OCI-LY1 (cell line): ENCODE measurements at regions not wholly inside any gene's neighbourhood (a gene's known extent, or its start where the extent isn't known, plus 50 kb on each side); places are given as distances from the start of the nearest gene placed in this dataset.

Experiments
- H2AFZ ChIP-seq: fragments of 200-600 bp; sonication (generic), shearing (Covaris generic); 2 replicates; pipeline ENCODE4 v1.6.0; 2014; ENCODE audit warnings: antibody characterized with exemption, mild to moderate bottlenecking, low read length
- H3F3A ChIP-seq: fragments of 200-600 bp; sonication (generic), shearing (Covaris generic); 2 replicates; pipeline ENCODE4 v1.6.0; 2014; ENCODE audit warnings: mild to moderate bottlenecking, antibody characterized with exemption, low read length, moderate library complexity; ENCODE audit not compliant: insufficient read depth
- H3K27ac ChIP-seq: fragments of 200-600 bp; sonication (generic); 2 replicates; pipeline ENCODE4 v1.5.1; 2014; ENCODE audit warnings: low read length, mixed run types, mild to moderate bottlenecking, low read depth; ENCODE audit not compliant: poor library complexity, severe bottlenecking
- H3K27me3 ChIP-seq: fragments of 200-600 bp; sonication (generic); 2 replicates; pipeline ENCODE4 v1.6.0; 2014; ENCODE audit warnings: antibody characterized with exemption, mild to moderate bottlenecking, low read length, moderate library complexity; ENCODE audit not compliant: insufficient read depth
- H3K36me3 ChIP-seq: fragments of 200-600 bp; sonication (generic); 2 replicates; pipeline ENCODE4 v1.6.1; 2014; ENCODE audit warnings: mild to moderate bottlenecking, antibody characterized with exemption, low read length, moderate library complexity, mixed read lengths; ENCODE audit not compliant: insufficient read depth
- H3K4me1 ChIP-seq: fragments of 200-600 bp; sonication (generic); 2 replicates; pipeline ENCODE4 v1.5.1; 2014; ENCODE audit warnings: mild to moderate bottlenecking, low read length, moderate library complexity; ENCODE audit not compliant: insufficient read depth, severe bottlenecking
- H3K4me2 ChIP-seq: fragments of 200-600 bp; sonication (generic), shearing (Covaris generic); 2 replicates; pipeline ENCODE4 v1.6.1; 2014; ENCODE audit warnings: low read length
- H3K4me3 ChIP-seq: fragments of 200-600 bp; sonication (generic); 2 replicates; pipeline ENCODE4 v1.5.1; 2014; ENCODE audit warnings: low read length, low read depth, mild to moderate bottlenecking, mixed read lengths; ENCODE audit not compliant: poor library complexity, severe bottlenecking
- H3K79me2 ChIP-seq: fragments of 200-600 bp; shearing (Covaris generic); 2 replicates; pipeline ENCODE4 v1.6.1; 2016; ENCODE audit warnings: mixed run types, low read length, mixed read lengths; ENCODE audit not compliant: insufficient read depth
- H3K9ac ChIP-seq: fragments of 200-600 bp; sonication (generic), shearing (Covaris generic); 2 replicates; pipeline ENCODE4 v1.6.1; 2014; ENCODE audit warnings: mild to moderate bottlenecking, low read length, mixed read lengths
- H3K9me2 ChIP-seq: fragments of 200-600 bp; sonication (generic), shearing (Covaris generic); 2 replicates; pipeline ENCODE4 v1.6.1; 2014; ENCODE audit warnings: low read depth, mild to moderate bottlenecking, low read length, mixed read lengths
- H3K9me3 ChIP-seq: fragments of 200-600 bp; shearing (Covaris generic); 2 replicates; pipeline ENCODE4 v1.6.1; 2014; ENCODE audit warnings: low read length, mixed read lengths
- H4K20me1 ChIP-seq: fragments of 200-600 bp; sonication (generic), shearing (Covaris generic); 2 replicates; pipeline ENCODE4 v1.6.0; 2016; ENCODE audit warnings: mild to moderate bottlenecking, low read length; ENCODE audit not compliant: insufficient read depth
- CTCF ChIP-seq: fragments of 200-600 bp; sonication (generic), shearing (Covaris generic); IDR thresholded peaks from 2 replicates; pipeline ENCODE4 v1.5.1; 2017; ENCODE audit warnings: mild to moderate bottlenecking, antibody characterized with exemption, low read length, moderate library complexity, mixed read lengths
- EZH2 ChIP-seq: fragments of 200-600 bp; sonication (generic), shearing (Covaris generic); IDR thresholded peaks from 2 replicates; pipeline ENCODE4 v1.8.0; 2017; ENCODE audit warnings: borderline replicate concordance, mixed run types, mild to moderate bottlenecking, antibody characterized with exemption, low read length, moderate library complexity, mixed read lengths

- no peak overlapping the region for H3K27ac ChIP-seq
- H3K27me3 ChIP-seq, result no peaks in the 10 kb centered on the region
- H3K9me2 ChIP-seq, result no peaks in the 10 kb centered on the region
- H3K9me3 ChIP-seq, result no peaks in the 10 kb centered on the region
- no peaks in the 10 kb centered on the region for H3F3A ChIP-seq
- H4K20me1 ChIP-seq, result no peaks in the 10 kb centered on the region
- H2AFZ ChIP-seq, result no peak overlapping the region
- H3K4me1 ChIP-seq, result no peaks in the 10 kb centered on the region
- H3K79me2 ChIP-seq, result no peaks in the 10 kb centered on the region
- H3K36me3 ChIP-seq, result no peaks in the 10 kb centered on the region
- TF ChIP-seq CTCF, result no peak
- no peak for TF ChIP-seq EZH2
- no peak overlapping the region for H3K9ac ChIP-seq
- no peak overlapping the region for H3K4me3 ChIP-seq
- H3K4me2 ChIP-seq, result no peak overlapping the region
Observed at GRCh38 chr10:89829262-89829886, 128.0 kb downstream of the KIF20B start.

- no peaks in the 10 kb centered on the region for H3K9me3 ChIP-seq
- H3K36me3 ChIP-seq, result no peaks in the 10 kb centered on the region
- H3K4me3 ChIP-seq, result no peak overlapping the region
- no peak for TF ChIP-seq EZH2
- no peak for TF ChIP-seq CTCF
- H3K27ac ChIP-seq, result no peak overlapping the region
- H2AFZ ChIP-seq, result no peak overlapping the region
- H3F3A ChIP-seq, result no peaks in the 10 kb centered on the region
- no peaks in the 10 kb centered on the region for H3K27me3 ChIP-seq
- no peaks in the 10 kb centered on the region for H3K4me1 ChIP-seq
- H3K9ac ChIP-seq, result no peak overlapping the region
- H3K79me2 ChIP-seq, result no peaks in the 10 kb centered on the region
- no peaks in the 10 kb centered on the region for H4K20me1 ChIP-seq
- H3K9me2 ChIP-seq, result no peaks in the 10 kb centered on the region
- H3K4me2 ChIP-seq, result no peak overlapping the region
Observed at GRCh38 chr10:89829887-89830269, 128.5 kb downstream of the KIF20B start.

- no peaks in the 10 kb centered on the region for H3F3A ChIP-seq
- H3K36me3 ChIP-seq, result no peaks in the 10 kb centered on the region
- H4K20me1 ChIP-seq, result no peaks in the 10 kb centered on the region
- no peak overlapping the region for H3K27ac ChIP-seq
- no peak overlapping the region for H3K4me3 ChIP-seq
- TF ChIP-seq CTCF, result no peak
- TF ChIP-seq EZH2, result no peak
- no peaks in the 10 kb centered on the region for H3K9me2 ChIP-seq
- no peak overlapping the region for H2AFZ ChIP-seq
- H3K9me3 ChIP-seq, result no peaks in the 10 kb centered on the region
- H3K79me2 ChIP-seq, result no peaks in the 10 kb centered on the region
- no peaks in the 10 kb centered on the region for H3K27me3 ChIP-seq
- no peak overlapping the region for H3K9ac ChIP-seq
- H3K4me1 ChIP-seq, result no peaks in the 10 kb centered on the region
- no peak overlapping the region for H3K4me2 ChIP-seq
Observed at GRCh38 chr10:89830624-89831023, 129.2 kb downstream of the KIF20B start.
